ENCODE measurements at regions not wholly inside any gene's neighbourhood (a gene's known extent, or its start where the extent isn't known, plus 50 kb on each side); places are given as distances from the start of the nearest gene placed in this dataset.

DNA sequence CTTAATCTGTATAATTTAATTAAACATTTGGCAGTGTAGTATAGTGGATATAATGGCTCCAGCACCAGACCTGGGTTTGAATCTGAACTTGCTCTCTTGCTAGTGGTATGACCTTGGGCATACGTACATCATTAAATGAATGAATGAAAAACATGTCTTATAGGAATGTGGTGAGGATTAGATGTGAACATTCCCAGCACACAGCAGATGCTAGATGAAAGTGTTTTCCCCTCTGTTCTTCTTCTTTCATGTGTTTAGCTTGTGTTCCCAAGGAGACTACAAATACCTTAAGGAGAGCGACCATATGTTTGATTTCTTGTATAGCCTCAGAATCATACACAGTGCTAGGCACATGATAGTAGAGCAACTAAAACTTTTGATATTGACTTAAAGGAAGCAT lies 56.5 kb downstream of the CT47B1 start:
- TF ChIP-seq CTCF (IDR thresholded peaks at IDR 0.05) (no peak), POLR2A (IDR thresholded peaks at IDR 0.05) (no peak), POLR2AphosphoS5 (IDR thresholded peaks at IDR 0.05) (no peak)

All from stomach (tissue), 4 donors.